ENCODE measurements at regions not wholly inside any gene's neighbourhood (a gene's known extent, or its start where the extent isn't known, plus 50 kb on each side); places are given as distances from the start of the nearest gene placed in this dataset.

GRCh38 chr6:156725712-156726111 lies 51.5 kb upstream of the ARID1B start:
- H3K9me3 Mint-ChIP-seq = no peaks in the 10 kb centered on the region
- no peaks in the 10 kb centered on the region for H3K27me3 Mint-ChIP-seq
- H3K27ac Mint-ChIP-seq = no peak overlapping the region
- H3K4me1 Mint-ChIP-seq = peaks cover 3% of the 10 kb centered on the region
- no peak overlapping the region for H3K4me3 Mint-ChIP-seq
- no peak for ATAC-seq (replicated peaks)
- no peaks in the 10 kb centered on the region for H3K36me3 Mint-ChIP-seq (ENCODE audit: low read depth)

GRCh38 chr6:156720691-156721685 lies 56.2 kb upstream of the ARID1B start:
- Mint-ChIP-seq H3K9me3 (no peaks in the 10 kb centered on the region), H3K4me1 (peaks cover 8% of the 10 kb centered on the region), H3K4me3 (peak overlapping the region; percentile 81), H3K36me3 (ENCODE audit: low read depth) (no peaks in the 10 kb centered on the region), H3K27me3 (no peaks in the 10 kb centered on the region), H3K27ac (no peak overlapping the region)
- ATAC-seq (replicated peaks) = no peak

- ATAC-seq (replicated peaks) = peak; percentile 98
- Mint-ChIP-seq H3K27ac (peak overlapping the region; percentile 83), H3K9me3 (no peaks in the 10 kb centered on the region), H3K4me1 (peaks cover 8% of the 10 kb centered on the region), H3K4me3 (peak overlapping the region; percentile 81), H3K36me3 (ENCODE audit: low read depth) (no peaks in the 10 kb centered on the region), H3K27me3 (no peaks in the 10 kb centered on the region)
These were observed 57.2 kb upstream of the ARID1B start for GRCh38 chr6:156719720-156720563.

GRCh38 chr6:156719395-156719719 lies 57.8 kb upstream of the ARID1B start:
- Mint-ChIP-seq H3K9me3 (no peaks in the 10 kb centered on the region), H3K4me3 (peak overlapping the region; percentile 81), H3K27ac (peak overlapping the region; percentile 83), H3K4me1 (peaks cover 8% of the 10 kb centered on the region), H3K36me3 (ENCODE audit: low read depth) (no peaks in the 10 kb centered on the region), H3K27me3 (no peaks in the 10 kb centered on the region)
- ATAC-seq (replicated peaks) = no peak

- Mint-ChIP-seq H3K27ac (no peak overlapping the region), H3K27me3 (no peaks in the 10 kb centered on the region), H3K9me3 (no peaks in the 10 kb centered on the region), H3K4me1 (peaks cover 8% of the 10 kb centered on the region), H3K4me3 (peak overlapping the region; percentile 81), H3K36me3 (ENCODE audit: low read depth) (no peaks in the 10 kb centered on the region)
- ATAC-seq (replicated peaks) = no peak
These were observed 58.4 kb upstream of the ARID1B start for GRCh38 chr6:156718647-156719394.

- Mint-ChIP-seq H3K4me3 (no peak overlapping the region), H3K9me3 (no peaks in the 10 kb centered on the region), H3K27ac (no peak overlapping the region), H3K4me1 (peaks cover 8% of the 10 kb centered on the region), H3K27me3 (no peaks in the 10 kb centered on the region), H3K36me3 (ENCODE audit: low read depth) (no peaks in the 10 kb centered on the region)
- no peak for ATAC-seq (replicated peaks)
These were observed 59.6 kb upstream of the ARID1B start for GRCh38 chr6:156717542-156717941.

- Mint-ChIP-seq H3K4me3 (no peak overlapping the region), H3K9me3 (no peaks in the 10 kb centered on the region), H3K4me1 (peaks cover 6% of the 10 kb centered on the region), H3K27ac (no peak overlapping the region), H3K36me3 (ENCODE audit: low read depth) (no peaks in the 10 kb centered on the region), H3K27me3 (no peaks in the 10 kb centered on the region)
- no peak for ATAC-seq (replicated peaks)
These were observed 61.3 kb upstream of the ARID1B start for GRCh38 chr6:156715839-156716238.

GRCh38 chr6:156713548-156713947 lies 63.6 kb upstream of the ARID1B start:
- Mint-ChIP-seq H3K9me3 (no peaks in the 10 kb centered on the region), H3K4me1 (no peaks in the 10 kb centered on the region), H3K27me3 (no peaks in the 10 kb centered on the region), H3K4me3 (no peak overlapping the region), H3K36me3 (ENCODE audit: low read depth) (no peaks in the 10 kb centered on the region), H3K27ac (no peak overlapping the region)
- no peak for ATAC-seq (replicated peaks)

GRCh38 chr6:156710479-156710878 lies 66.7 kb upstream of the ARID1B start:
- Mint-ChIP-seq H3K36me3 (ENCODE audit: low read depth) (no peaks in the 10 kb centered on the region), H3K9me3 (no peaks in the 10 kb centered on the region), H3K27me3 (peaks cover 14% of the 10 kb centered on the region), H3K27ac (no peak overlapping the region), H3K4me1 (peaks cover 5% of the 10 kb centered on the region), H3K4me3 (no peak overlapping the region)
- ATAC-seq (replicated peaks) = no peak

GRCh38 chr6:156707818-156708217 lies 69.4 kb upstream of the ARID1B start:
- Mint-ChIP-seq H3K4me1 (peaks cover 5% of the 10 kb centered on the region), H3K4me3 (no peak overlapping the region), H3K27me3 (peaks cover 15% of the 10 kb centered on the region), H3K27ac (no peak overlapping the region), H3K36me3 (ENCODE audit: low read depth) (no peaks in the 10 kb centered on the region), H3K9me3 (no peaks in the 10 kb centered on the region)
- no peak for ATAC-seq (replicated peaks)

GRCh38 chr6:156703719-156704118 lies 73.5 kb upstream of the ARID1B start:
- Mint-ChIP-seq H3K9me3 (no peaks in the 10 kb centered on the region), H3K4me3 (no peak overlapping the region), H3K4me1 (peaks cover 7% of the 10 kb centered on the region), H3K36me3 (ENCODE audit: low read depth) (no peaks in the 10 kb centered on the region), H3K27ac (no peak overlapping the region), H3K27me3 (peaks cover 20% of the 10 kb centered on the region)
- no peak for ATAC-seq (replicated peaks)

- Mint-ChIP-seq H3K36me3 (ENCODE audit: low read depth) (no peaks in the 10 kb centered on the region), H3K4me3 (no peak overlapping the region), H3K27ac (no peak overlapping the region), H3K9me3 (no peaks in the 10 kb centered on the region), H3K27me3 (peaks cover 15% of the 10 kb centered on the region), H3K4me1 (peaks cover 6% of the 10 kb centered on the region)
- ATAC-seq (replicated peaks) = no peak
These were observed 75.2 kb upstream of the ARID1B start for GRCh38 chr6:156701966-156702365.

GRCh38 chr6:156700440-156701057 lies 76.6 kb upstream of the ARID1B start:
- Mint-ChIP-seq H3K27ac (no peak overlapping the region), H3K9me3 (no peaks in the 10 kb centered on the region), H3K4me1 (peaks cover 9% of the 10 kb centered on the region), H3K4me3 (no peak overlapping the region), H3K36me3 (ENCODE audit: low read depth) (no peaks in the 10 kb centered on the region), H3K27me3 (peaks cover 13% of the 10 kb centered on the region)
- no peak for ATAC-seq (replicated peaks)

GRCh38 chr6:156699935-156700334 lies 77.2 kb upstream of the ARID1B start:
- ATAC-seq (replicated peaks) = no peak
- H3K36me3 Mint-ChIP-seq (ENCODE audit: low read depth) = no peaks in the 10 kb centered on the region
- H3K4me3 Mint-ChIP-seq = no peak overlapping the region
- no peak overlapping the region for H3K27ac Mint-ChIP-seq
- peaks cover 10% of the 10 kb centered on the region for H3K4me1 Mint-ChIP-seq
- peaks cover 11% of the 10 kb centered on the region for H3K27me3 Mint-ChIP-seq
- no peaks in the 10 kb centered on the region for H3K9me3 Mint-ChIP-seq
